ENCODE measurements at regions not wholly inside any gene's neighbourhood (a gene's known extent, or its start where the extent isn't known, plus 50 kb on each side); places are given as distances from the start of the nearest gene placed in this dataset.

GRCh38 chr4:120290553-120290952, 223.9 kb upstream of the MAD2L1 start:
- TF ChIP-seq FOXJ3 (CRISPR knock-in tag; IDR thresholded peaks at IDR 0.05; ENCODE audit: borderline replicate concordance): no peak
- no peak for TF ChIP-seq HMGXB4 (CRISPR knock-in tag; IDR thresholded peaks at IDR 0.05; ENCODE audit: borderline replicate concordance in 1 of 2, low read depth in 1 of 2)
- no peak for TF ChIP-seq ZNF558 (CRISPR knock-in tag; IDR thresholded peaks at IDR 0.05; ENCODE audit: borderline replicate concordance)
- no peak for TF ChIP-seq CTCF (CRISPR knock-in tag; IDR thresholded peaks at IDR 0.05)
- no peak for TF ChIP-seq MTF2 (CRISPR knock-in tag; IDR thresholded peaks at IDR 0.05; ENCODE audit: borderline replicate concordance)
- TF ChIP-seq BRCA1 (CRISPR knock-in tag; IDR thresholded peaks at IDR 0.05): no peak
- TF ChIP-seq POLR2A (IDR thresholded peaks at IDR 0.05; ENCODE audit: insufficient read depth in 1 of 2, low read depth in 2 of 2, low read length in 2 of 2): no peak
- TF ChIP-seq SYNCRIP (IDR thresholded peaks at IDR 0.05; ENCODE audit: insufficient read depth, low read depth, low read length): no peak
- TF ChIP-seq ZNF160 (CRISPR knock-in tag; IDR thresholded peaks at IDR 0.05): no peak
- no peak for TF ChIP-seq EZH2 (conservative IDR thresholded peaks at IDR 0.05; ENCODE audit: low read depth, low read length)
- no peak for TF ChIP-seq ZSCAN31 (CRISPR knock-in tag; IDR thresholded peaks at IDR 0.05; ENCODE audit: low read depth)
- no peak for TF ChIP-seq ARID2 (CRISPR knock-in tag; IDR thresholded peaks at IDR 0.05; ENCODE audit: borderline replicate concordance)

Data from HepG2 (cell line).